ENCODE measurements at regions not wholly inside any gene's neighbourhood (a gene's known extent, or its start where the extent isn't known, plus 50 kb on each side); places are given as distances from the start of the nearest gene placed in this dataset.
A peak's percentile ranks its signal among the peaks of the same experiment; 100 is the strongest.
"Not testable (repeated sequence)": the region's sequence is repeated elsewhere in the genome, so short reads cannot be mapped to it uniquely, and the experiment has no call there.

GRCh38 chr3:82002491-82002890 is 241.0 kb upstream of the GBE1 start:
- DNase-seq, result peak in 1 of 2 experiments; percentile 40

GRCh38 chr3:82001276-82001923 is 240.0 kb upstream of the GBE1 start:
- peak in 1 of 2 experiments; percentile 20 for DNase-seq

DNA sequence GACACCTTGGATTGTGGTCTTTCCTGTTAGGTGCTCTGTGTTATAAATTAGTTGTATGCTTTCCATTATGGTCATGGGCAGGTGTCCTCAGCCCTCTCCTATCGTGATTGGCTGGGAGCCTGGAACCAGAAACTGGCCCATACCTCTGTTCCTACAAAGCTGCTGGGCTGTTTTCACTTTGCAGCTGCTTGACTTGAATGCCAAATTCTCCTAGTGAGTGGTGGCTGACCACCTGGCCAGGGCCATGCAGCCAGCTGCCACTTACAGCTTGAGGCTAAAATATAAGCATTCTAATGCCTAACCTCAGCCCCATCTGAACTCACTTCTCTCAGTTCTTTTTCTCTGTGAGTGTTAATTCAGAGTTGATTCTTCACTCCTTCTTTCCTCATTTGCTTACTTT is 239.3 kb upstream of the GBE1 start:
- DNase-seq, result peak; percentile 40 to 82

- no peak for DNase-seq
These were observed 238.9 kb upstream of the GBE1 start for GRCh38 chr3:82000350-82000749.

DNA sequence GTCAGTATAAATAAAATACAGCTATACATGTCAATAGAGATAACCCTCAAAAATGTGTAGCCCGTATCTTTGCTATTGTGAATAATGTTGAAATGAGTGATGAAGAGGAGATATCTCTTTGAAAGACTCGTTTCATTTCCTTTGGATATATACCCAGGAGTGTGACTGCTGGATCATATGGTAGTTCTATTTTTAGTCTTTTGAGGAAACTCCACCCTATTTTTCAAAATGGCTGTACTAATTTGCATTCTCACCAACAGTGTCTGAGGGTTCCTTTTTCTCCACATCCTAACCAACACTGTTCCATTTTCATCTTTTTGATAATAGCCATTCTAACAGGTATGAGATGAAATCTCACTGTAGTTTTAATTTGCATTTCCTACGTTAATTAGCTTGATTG is 237.5 kb upstream of the GBE1 start:
- DNase-seq, result no peak

GRCh38 chr3:81998139-81998755 is 236.8 kb upstream of the GBE1 start:
- DNase-seq, result no peak

DNA sequence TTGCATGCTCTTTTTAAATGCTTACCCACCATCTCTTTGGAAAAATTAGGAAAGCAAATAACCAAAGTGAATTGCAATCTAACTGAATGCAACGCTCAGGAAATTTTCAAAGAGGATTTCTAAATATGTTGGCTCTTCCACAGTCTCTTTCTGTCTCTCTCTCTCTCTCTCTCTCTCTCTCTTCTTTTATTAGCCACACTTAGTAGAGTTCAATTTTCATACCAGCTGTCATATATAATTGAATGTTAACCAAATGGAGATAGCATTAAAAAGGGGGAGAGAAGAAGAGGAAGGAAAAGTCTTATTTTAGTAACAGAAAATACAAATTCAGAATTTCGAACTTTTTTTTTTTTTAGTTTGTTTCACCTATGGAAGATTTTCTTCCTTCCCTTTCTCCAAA is 235.9 kb upstream of the GBE1 start:
- DNase-seq, result no peak

- peak; percentile 28 to 80 for DNase-seq
These were observed 233.9 kb upstream of the GBE1 start for GRCh38 chr3:81995329-81995728.

DNA sequence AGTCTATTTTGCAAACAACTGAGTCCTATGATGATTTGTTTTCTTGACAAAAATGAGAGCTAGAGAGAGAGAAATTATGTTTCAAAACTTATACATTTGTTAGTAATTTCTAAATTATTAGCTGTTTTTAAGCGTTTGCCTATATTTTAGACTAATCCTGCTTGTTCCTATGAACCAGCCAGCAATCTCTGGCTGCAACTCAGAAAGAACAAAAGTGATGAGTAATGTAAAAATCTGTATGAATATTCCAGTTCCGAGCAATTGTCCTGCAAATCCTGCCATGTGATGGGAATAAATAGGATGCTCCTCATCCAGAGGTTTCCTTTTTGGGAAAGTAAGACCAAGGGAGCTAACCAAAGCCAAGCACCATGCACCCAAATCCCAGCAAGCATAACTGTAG is 228.3 kb upstream of the GBE1 start:
- no peak for DNase-seq

GRCh38 chr3:81989274-81989673 is 227.8 kb upstream of the GBE1 start:
- no peak for DNase-seq

DNA sequence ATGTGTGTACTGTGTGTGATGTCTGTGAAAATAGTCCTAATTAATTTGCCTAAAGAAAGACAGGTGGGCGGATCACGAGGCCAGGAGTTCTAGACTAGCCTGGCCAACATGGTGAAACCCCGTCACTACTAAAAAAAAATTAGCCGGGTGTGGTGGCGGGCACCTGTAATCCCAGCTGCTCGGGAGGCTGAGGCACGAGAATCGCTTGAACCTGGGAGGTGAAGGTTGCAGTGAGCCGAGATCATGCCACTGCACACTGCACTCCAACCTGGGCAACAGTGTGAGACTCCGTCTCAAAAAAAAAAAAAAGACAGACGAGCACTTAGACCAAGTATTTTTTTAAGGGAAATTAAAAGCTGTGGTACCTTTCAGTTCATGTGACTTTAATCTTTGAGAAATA is 226.0 kb upstream of the GBE1 start:
- not testable (repeated sequence) for DNase-seq

GRCh38 chr3:81985996-81986723 is 224.7 kb upstream of the GBE1 start:
- DNase-seq, result no peak

DNA sequence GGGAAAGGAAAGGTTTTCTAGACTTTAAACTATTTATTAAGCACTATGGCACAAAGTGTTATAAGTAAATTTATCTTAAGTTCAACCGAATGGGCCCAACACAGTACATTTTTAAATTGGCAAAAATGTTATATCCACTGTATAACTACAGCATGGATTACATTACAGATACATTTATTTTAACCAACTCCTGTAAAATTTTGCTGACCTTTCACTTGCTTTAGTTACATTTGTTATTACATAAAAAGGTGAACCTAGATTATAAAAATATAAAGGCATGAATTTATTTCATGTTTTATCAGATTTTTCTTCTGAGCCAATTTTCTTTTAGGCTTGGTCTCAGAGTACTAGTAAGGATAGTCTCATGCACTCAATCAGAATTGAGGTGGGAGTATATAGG is 221.9 kb upstream of the GBE1 start:
- DNase-seq, result no peak

GRCh38 chr3:81980596-81981494 is 219.4 kb upstream of the GBE1 start:
- no peak for DNase-seq

GRCh38 chr3:81974751-81975150 is 213.3 kb upstream of the GBE1 start:
- DNase-seq, result no peak

- DNase-seq, result no peak
These were observed 207.2 kb upstream of the GBE1 start for GRCh38 chr3:81968658-81969057.

- no peak for DNase-seq
These were observed 205.9 kb upstream of the GBE1 start for GRCh38 chr3:81967393-81967792.

DNA sequence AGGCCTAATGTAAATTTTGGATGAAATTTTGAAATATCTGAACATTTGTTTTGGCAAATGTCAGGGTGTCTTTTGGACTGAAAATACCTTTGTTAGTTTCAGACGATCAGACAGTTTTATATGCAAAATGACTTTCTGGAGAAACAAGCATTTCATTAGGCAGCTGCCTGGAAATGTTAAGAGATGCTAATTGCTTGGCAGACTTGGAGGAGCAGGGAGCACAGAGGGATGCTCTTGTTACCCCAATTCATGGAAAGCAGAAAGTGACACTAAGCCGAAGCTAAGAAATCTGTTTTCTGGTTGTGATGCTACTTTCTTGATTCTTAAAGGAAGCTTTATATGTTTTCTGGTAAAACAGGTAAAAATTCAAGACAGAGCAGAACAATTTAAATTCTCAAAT is 204.3 kb upstream of the GBE1 start:
- no peak for DNase-seq

DNA sequence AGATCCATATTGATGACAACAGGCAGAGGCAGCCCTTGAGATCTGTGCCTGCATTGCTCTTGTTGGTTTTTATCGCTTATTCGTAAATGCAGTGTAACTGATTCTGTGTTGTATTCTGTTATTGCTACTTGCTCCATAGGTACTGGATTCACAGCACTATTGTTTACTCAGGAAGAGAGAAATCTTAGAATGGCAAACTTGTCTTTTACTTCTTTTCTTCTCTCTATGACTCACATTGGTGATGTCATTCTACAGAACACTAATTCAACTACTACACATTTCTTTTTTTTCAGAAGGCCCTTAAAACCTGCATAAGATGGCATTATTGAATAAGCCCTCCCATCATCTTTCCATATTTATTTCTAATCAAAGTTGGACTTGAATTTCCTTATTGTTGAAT is 201.0 kb upstream of the GBE1 start:
- no peak for DNase-seq

GRCh38 chr3:81958972-81959640 is 197.7 kb upstream of the GBE1 start:
- no peak for DNase-seq

- no peak for DNase-seq
These were observed 194.4 kb upstream of the GBE1 start for GRCh38 chr3:81955878-81956277.

DNA sequence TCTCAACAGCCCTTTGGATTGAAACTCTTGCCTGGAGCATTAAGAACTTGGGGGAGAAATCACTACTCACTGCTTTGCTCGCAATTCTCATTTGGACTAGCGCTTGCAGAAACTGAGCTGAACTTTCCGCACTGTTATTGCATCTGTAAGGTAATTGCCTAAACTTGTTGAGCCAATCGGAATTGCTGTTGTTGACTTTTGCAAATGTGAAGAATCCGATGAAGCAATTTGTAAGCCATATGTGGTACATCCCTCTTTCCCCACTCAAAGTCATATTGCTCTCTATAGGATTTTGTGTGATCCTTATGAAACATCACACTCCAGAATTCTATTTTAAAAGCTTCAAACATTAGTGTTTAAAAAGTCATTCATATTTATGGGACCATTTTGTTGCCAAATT is 191.7 kb upstream of the GBE1 start:
- no peak for DNase-seq

DNA sequence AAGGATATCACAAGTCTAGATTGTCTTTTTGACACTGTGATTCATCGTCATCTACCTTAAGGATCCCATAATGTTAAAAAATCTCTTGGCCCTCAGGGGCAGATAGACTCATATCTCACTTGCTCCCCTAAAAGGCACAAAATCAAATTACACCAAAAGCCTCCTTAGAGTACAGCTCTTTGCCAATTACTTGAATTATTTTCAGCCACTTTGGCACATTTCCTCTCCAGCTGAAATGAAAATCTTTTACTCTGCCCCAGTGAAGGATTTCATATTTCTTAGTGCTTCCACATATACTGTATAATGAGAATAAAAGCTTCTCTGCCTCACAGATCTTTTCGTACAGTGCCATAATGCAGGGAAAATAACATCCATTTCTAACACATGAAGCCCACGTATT is 190.7 kb upstream of the GBE1 start:
- DNase-seq, result no peak

Measured in NCI-H2081 (cell line).